Ecto neural progenitor cell (in vitro differentiated cells): ENCODE measurements at regions not wholly inside any gene's neighbourhood (a gene's known extent, or its start where the extent isn't known, plus 50 kb on each side); places are given as distances from the start of the nearest gene placed in this dataset.
"Not testable (repeated sequence)": the region's sequence is repeated elsewhere in the genome, so short reads cannot be mapped to it uniquely, and the experiment has no call there.

Source experiments
- DNase-seq: peaks from one replicate; pipeline ENCODE4 v3.0.0-alpha.2; 2018; ENCODE audit warnings: low spot score

DNA sequence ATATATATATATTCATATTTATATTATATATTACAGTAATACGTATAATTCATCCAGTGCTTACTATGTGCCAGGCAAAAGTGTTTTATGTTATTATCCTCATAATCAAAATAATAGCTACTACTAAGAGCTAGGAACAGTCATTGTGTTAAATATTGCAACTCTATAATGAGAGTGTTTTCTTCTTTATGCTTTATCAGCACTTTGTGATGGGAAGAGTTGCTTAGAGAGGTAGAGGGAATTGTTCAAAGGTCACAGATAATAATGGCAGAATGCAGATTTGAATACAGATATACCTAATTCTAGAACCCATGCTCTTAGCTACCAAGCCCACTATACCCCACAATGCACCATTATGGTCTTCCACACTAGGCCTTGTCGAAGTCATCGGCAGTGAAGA is 318.8 kb upstream of the PPARGC1A start:
- DNase-seq: no peak

DNA sequence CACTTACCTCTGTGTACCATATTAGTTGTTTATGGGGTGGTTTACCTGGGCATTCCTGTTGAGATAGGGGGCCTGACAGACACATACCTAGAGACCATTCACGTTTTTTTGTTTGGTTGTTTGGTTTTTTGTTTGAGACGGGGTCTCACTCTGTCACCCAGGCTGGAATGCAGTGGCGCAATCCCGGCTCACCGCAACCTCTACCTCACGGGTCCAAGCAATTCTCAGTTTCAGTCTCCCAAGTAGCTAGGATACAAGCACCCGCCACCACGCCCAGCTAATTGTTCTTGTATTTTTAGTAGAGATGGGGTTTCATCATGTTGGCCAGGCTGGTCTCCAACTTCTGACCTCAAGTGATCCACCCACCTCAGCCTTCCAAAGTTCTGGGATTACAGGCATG is 314.9 kb upstream of the PPARGC1A start:
- not testable (repeated sequence) for DNase-seq

DNA sequence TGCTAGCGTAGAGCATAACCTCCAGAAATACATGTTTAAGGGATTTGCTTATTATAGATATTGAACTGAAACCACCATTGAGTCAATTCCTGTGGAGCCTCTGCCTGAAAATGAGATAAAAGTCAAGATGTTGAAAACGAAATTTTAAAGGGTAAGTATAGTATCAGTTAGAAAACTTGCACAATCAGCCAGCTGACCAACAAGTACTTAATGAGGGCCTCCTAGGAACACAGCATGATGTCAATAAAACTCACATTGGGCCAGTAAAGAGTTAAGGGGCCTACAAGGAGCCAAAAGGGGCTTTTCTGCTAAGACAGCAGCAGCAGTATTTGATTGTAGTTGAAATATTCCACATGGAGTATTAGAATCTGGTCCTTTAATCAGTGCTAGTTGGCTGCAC is 314.1 kb upstream of the PPARGC1A start:
- no peak for DNase-seq

DNA sequence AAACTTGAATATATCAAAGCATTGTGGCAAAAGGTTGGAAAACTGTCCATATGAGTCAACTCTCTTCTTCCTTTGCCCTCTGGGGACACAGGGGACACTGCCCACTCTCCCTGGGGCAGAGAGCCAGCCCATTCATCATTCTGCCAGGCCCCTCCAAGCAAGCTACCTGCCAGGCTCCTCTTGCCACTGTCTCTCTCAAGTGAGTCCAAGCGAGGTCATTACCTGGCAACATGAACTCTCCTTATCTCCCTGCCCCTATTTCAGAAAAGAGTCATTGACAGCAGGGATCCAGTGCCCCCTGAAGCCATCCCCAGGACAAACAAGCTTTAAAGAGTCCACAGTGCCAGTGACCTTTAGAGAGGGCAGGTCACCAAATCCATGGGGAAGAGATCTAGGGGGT is 312.7 kb upstream of the PPARGC1A start:
- no peak for DNase-seq

DNA sequence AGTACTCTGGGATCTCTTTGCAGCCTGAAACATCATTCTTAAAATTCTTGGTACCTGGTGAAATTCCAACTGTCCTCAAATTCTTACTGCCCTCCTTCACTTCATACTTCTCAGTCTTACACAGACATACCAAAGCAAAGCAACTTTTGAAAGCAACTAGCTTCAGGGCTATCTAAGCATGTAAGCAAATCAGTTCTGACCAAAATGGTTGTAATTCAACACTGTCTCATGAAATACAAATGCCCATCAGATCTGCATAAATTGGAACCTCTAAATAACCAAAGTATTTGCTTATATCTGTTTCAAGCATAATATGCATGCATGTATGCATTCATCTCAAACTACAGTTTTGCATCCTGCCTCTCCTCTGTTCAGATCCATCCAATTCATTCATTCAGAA is 308.1 kb upstream of the PPARGC1A start:
- no peak for DNase-seq

DNA sequence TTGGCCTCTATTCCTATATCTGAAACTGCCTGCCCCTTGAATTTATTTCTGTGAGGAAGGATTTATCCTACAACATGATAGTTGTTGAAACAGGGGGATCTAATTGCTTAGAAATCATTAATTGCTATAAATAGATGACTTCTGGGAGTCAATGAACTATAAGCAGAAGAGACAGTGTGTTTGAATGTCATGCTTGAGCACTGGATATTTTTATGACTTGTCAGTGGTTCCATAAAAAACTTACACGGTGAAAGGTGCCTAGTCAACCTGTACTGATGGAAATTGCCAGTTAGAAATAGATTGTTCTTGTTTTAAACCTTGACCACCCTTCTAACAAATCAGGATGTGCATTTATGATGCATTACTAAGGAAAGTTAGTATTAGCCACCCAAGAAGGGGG is 306.9 kb upstream of the PPARGC1A start:
- no peak for DNase-seq

DNA sequence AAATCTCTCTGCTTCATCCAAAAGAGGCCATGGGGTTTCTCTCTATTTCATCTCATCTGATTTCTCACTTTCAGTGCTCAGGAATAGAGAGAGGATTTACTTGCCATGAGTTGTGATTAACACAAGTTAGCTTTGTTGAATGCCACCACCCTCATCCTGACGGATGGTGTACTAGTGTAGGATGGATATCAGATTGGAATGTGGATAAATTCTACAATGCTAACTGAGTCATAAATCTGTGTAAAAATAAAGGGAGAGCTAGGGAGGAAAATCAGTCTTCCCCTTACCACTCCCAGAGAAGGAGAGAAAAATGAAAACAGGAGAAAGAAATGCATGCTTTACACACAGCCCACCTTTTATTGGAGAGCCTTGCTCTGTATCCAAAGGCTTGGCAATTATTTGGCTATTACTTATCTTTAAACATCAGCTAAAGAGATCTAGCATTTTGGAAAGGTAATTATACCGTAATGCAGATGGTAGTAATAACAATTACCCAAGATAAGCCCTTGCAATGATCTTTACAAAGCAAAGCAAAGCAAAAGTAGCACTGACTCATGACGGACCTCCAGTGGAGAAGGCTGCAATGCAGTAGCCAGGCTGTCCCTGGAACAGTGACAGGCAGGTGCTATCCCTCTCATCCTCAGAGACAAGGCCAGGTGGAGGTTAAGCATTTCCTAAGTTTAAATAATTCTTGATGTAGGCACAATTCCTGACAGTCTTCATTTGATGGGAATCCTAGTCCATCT is 306.3 kb upstream of the PPARGC1A start:
- DNase-seq: no peak

DNA sequence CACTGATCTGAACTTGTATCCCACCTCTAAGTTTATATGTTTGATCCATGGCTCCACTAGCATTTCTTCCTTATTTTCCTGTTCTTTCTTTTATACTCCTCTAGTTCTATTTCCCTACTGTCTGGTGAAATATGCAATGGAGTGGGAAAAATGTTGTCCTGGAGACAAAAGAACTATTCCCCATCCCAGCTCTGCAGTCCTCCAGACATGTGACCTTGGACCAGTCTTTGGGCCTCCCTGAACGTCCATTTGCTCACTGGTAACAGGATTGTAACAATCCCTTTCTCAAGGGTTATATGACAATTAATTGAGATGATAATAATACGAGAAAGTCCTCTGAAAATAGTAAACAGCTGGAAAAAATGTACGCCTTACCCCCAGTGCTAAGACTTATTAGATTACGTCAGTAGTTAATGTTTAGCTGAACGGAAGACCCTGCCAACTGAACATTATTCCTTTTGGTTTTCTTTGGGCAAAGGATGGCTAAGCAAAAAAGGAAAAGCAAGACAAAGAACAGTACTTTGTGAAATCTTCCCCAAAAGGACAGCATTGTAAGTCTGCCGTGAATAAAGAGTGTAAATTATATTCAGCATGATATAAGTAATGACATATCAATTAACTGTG is 302.3 kb upstream of the PPARGC1A start:
- no peak for DNase-seq

DNA sequence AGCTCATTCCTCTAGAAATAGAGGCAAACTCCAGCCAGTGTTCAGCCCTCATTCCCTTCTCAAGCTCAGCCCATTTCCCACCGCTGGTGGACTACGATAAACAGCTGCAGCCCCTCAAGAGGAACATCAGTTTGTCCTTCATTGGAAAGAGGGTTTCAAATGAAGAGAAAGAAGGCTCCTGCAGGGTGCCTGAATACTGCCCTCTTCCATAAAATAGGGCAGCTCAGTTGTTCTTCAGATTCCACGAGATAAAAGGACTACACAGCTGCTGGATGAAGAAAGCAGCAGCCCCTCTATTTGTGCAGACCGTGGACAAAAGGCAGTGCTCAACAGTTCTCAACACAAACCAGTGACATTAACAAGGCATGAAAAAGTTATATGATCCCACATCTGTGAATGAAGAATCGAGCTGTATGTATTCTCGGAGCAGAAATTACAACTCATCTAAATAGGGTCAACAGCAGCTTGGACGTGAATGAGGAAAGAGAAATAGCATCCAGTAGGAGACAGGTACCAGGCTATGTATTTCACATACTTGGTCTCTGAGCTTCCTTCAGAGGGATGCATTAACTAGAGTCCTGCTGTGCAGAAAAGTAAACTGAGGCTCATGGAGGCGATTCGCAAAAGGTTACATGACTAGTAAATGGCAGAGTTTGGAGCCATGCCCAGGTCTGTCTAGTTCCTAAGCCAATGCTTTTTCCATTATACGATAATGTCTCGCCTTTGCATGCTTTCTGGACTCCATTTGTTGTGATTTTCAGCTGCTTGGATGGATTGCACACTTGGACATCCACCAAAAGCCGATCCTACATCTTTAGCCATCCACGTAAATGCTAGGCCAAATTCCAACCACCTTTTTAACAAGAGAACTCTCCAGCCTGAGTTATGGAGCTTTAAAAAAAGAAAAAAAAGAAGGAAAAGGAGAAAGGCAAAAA is 301.2 kb upstream of the PPARGC1A start:
- no peak for DNase-seq

DNA sequence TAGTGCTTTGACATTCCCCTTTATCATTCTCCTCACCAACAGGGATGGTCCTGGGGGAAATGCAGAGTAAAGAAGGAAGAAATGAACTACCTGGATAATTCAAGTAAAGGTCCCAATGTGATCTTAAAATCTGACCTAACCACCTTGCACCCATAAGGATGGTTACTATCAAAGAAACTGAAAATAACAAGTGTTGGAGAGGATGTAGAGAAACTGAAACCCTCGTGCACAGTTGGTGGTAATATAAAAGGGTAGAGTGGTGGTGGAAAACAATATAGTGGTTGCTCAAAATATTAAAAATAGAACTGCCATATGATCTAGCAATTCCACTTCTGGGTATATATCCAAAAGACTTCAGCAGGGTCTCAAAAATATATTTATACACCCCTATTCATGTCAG is 298.6 kb upstream of the PPARGC1A start:
- no peak for DNase-seq

DNA sequence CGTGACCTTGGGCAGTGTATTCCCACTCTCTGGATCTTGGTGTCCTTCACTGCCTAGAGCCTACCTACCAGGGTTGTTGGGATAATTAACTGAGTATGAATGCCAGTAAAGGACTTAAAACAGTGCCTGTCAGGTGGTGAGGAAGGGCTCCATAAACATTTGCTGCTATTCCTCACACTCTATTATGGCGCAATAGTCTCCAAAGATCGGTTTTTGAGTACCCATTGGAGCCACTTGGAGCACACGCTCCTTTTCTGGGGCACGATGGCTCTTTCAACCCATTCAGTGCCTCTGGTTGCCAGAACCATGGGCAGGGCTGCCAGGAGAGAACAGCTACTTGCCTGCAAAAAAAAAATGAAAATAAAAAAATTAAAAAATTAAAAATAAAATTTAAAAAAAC is 296.6 kb upstream of the PPARGC1A start:
- DNase-seq: no peak

DNA sequence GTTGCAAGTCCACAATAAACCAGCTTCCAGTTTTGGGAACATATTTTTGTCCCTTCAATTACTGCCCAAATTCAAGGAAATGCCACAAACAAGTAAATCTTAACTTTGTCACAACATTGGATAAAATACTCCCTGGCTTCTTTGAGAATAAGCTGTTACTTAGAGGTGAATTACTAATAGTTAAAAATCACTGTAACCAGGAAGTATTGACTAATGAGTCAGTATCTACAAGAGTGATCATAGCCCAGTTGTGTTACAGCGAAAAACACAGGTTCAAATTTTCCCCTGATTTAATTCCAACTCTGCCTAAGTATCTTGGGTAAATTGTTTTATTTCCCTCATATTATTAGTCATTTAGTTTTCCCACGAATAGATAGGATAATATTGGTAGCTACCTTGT is 291.2 kb upstream of the PPARGC1A start:
- DNase-seq: no peak

DNA sequence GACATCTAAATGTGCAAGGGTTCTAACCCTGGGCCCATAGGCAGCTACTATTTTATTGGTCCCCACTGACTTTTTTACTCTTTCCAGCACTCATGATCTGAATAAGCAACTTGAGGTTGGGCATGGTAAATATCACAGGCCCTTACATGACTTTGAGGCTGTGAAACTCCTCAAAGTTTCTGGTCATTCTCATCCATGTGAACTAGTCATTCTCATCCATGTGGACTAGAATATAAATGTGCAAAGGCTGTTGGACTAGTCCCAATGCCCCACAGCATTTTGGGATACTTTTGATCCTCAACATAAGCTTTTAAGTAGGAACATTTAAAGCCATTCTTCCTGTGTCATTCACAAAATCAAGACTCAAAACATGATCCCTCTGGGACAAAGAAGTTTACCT is 290.7 kb upstream of the PPARGC1A start:
- no peak for DNase-seq

DNA sequence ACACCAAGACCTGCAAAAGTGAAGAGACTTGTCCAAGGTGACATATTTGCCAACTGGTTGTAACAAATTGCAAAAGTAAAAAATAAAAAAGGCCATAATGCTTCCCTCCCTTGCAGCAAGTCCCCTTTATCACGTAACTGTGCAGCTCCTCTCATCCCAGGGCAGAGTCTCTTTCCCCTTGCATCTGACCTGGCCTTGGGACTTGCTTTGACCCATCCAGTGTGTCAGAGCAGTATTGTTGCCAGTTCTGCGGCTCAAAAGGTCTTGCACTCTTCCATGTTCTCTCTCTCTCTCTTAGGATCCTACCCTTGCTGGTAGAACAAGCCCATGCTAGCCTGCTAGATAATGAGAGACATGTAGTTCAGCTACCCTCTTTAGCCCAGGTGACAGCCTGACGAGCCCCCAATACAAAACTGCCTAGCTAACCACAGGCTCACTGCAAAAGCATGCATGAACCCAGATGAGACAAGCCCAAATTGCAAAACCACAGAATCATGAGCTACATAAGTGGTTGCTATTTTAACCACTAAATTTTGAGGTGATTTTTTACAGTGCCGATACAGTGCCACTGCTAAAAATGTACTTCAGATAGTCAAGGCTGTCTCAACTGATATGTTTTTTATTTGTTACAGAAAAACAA is 289.5 kb upstream of the PPARGC1A start:
- DNase-seq: no peak

DNA sequence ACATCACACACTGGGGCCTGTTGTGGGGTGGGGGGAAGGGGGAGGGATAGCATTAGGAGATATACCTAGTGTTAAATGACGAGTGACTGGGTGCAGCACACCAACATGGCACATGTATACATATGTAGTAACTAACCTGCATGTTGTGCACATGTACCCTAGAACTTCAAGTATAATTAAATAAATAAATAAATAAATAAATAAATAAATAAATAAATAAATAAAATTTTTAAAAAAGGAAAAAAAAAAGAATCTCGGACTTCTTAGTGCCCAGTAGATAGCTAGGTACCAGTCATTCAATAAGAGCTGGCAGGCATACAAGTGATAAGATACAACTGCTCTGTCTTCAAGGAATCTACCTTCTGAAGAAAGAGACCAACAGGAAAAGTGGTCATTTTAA is 287.6 kb upstream of the PPARGC1A start:
- DNase-seq: not testable (repeated sequence)

DNA sequence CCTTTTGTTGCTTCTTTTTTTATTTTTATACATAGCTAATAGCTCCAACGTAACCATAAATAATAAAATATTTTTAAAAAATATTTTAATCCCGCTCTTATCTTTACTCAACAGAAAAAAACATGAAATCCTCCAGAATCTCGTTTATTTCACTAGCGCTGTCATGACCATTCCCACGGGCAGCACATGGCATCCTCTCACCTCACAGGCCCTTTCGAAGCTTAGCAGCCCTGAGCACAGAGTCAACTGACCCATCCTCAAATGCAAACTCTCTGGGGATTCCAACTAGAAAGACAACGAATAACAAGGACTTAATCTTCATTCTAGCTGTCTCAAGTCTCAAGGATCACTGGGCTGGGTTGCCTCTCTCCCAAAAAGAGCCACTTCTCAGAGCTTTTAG is 285.9 kb upstream of the PPARGC1A start:
- DNase-seq: no peak

DNA sequence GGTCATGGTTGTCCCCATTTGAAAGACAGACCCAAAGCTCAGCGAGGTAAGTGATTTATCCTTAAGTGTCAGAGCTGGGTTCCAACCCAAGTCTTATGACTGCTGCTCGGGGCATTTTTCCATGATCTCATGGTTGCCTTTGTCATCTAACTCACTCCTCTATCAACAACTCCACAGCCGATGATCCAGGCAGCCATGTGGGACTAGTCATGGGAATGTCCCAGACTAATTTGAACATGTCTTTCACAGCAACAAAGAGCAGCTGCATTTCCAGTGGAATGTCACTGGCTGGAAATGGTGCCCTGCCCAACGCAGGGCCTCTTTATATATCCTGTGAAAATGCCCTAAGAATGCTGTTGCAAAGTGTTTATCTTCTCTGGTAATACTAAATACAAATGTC is 284.8 kb upstream of the PPARGC1A start:
- DNase-seq: no peak

DNA sequence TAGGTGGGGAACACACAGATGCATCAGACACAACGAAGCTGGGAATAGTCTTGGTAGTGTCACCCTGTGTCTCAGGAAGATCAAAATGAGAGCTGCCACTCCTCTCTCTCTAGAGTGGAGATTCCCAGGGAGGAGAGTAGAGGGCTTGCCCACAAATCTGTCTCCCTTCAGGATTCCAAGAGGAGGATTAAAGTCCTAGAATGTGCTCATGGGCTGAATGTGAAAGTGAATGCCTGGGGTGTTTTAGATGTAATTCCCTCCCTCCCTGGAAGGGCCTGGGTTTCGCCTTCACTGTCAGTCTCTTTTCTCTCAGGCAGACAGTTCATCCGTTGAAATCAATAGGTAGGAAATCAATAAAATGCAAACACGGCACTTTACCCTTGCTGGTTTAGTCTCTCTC is 282.6 kb upstream of the PPARGC1A start:
- DNase-seq: no peak

DNA sequence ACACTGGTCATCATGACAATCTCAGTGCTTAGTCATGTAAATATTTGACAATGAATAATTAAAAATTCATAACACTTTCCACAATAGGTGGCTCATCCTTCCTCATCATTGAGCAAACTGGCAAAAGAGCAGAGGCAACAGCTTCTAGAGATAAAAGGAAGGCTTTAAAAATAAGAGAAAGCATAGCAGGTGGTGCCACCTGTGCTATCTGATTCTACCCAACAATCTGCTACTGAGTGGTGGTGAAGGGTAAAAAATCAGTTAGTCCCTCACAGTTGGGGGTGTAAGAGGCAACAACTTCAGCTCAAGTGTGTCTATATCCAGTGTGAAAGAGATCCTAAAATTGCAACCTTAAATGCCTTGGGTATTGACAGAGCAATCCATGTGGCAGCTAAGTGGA is 280.1 kb upstream of the PPARGC1A start:
- no peak for DNase-seq

DNA sequence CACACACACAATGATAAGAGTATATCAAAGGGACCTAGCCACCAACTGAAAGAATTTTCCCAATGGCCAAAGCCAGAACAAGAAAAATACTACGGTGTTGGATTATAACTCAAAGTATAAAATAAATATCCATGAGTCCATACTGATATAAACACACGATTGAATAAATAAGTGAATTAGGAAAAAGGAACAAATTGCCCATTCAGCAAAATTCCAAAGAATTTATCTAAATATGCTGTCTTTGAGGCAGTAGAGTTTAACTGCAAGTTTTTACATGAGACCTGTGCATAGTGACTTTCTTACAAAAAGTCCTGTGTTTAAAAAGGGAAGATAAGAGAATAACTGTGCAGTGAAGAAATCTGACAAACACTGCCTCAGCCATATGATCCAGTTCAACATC is 278.8 kb upstream of the PPARGC1A start:
- DNase-seq: no peak

DNA sequence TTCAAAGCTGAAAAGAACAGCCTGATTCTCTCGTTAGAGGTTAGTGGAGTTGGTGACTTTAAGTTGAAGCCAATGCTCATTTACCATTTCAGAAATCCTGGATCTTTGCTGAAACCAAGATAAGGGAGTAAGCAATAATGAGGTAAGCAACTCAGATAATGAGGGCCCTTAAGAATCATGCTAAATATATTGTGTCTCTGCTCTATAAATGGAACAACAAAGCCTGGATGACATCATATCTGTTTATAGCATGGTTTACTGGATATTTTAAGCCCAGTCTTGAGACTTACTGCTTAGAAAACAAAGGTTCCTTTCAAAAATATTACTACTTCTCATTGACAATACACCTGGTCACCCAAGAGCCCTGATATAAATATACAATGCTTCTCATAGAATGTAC is 276.7 kb upstream of the PPARGC1A start:
- no peak for DNase-seq

DNA sequence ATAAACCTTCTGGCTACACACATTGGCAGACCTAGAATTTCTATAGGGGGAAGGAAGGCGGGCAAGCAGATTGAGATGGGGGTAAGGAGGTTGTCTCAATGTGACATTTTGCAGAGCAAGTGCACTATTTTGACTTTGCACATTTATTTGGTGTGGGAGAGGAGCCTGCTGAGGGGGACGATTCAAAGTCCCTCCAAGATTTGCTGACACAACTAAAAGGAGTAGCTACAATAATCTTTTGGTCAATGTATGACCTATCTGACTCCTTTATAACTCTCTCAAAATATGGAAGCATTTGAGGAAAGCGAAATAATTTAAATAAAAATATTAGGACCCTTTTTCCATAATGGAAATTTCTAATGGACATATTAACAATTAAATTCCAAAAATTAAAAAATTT is 274.9 kb upstream of the PPARGC1A start:
- no peak for DNase-seq
